ENCODE measurements at regions not wholly inside any gene's neighbourhood (a gene's known extent, or its start where the extent isn't known, plus 50 kb on each side); places are given as distances from the start of the nearest gene placed in this dataset.

DNA sequence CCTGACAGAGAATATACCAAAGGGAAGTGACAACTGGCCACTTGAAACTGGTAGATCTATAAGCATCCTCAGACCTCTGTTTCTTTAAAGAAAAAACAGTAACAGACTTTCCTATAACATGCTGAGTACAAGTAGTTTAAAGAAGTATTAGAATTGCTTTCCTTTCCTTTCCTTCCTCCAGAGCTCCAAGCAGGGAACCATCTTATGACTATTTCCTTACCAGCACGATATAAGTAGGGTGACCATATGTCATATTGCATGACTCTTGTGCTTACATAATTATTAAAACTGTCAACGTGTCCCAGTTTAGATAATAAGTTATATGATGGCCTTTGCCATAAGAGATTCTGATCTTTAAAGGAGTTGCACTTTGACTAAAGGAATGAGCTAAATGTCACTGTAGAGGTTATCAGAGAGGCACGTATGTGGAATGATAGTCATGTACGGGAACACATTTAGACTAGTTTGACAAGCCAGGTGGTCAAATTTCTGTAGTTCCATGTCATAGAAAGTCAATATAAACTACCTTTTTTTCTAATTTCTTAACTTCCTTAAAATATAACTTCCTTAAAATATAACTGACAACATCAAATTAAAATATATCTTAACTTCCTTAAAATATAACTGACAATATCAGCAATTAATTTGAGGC, 212.7 kb upstream of the CD180 start:
- no peak for ATAC-seq
- no peak for TF ChIP-seq BACH2 (CRISPR knock-in tag; IDR thresholded peaks at IDR 0.05; ENCODE audit: borderline replicate concordance)
- no peak for TF ChIP-seq ZNF565 (CRISPR knock-in tag; conservative IDR thresholded peaks at IDR 0.05; ENCODE audit: low read depth)
- TF ChIP-seq ZFP30 (CRISPR knock-in tag; IDR thresholded peaks at IDR 0.05), result no peak
- TF ChIP-seq TCF4 (CRISPR knock-in tag; IDR thresholded peaks at IDR 0.05; ENCODE audit: borderline replicate concordance), result no peak
- no peak for TF ChIP-seq GLIS3 (CRISPR knock-in tag; IDR thresholded peaks at IDR 0.05)
- TF ChIP-seq, protein P1, sequence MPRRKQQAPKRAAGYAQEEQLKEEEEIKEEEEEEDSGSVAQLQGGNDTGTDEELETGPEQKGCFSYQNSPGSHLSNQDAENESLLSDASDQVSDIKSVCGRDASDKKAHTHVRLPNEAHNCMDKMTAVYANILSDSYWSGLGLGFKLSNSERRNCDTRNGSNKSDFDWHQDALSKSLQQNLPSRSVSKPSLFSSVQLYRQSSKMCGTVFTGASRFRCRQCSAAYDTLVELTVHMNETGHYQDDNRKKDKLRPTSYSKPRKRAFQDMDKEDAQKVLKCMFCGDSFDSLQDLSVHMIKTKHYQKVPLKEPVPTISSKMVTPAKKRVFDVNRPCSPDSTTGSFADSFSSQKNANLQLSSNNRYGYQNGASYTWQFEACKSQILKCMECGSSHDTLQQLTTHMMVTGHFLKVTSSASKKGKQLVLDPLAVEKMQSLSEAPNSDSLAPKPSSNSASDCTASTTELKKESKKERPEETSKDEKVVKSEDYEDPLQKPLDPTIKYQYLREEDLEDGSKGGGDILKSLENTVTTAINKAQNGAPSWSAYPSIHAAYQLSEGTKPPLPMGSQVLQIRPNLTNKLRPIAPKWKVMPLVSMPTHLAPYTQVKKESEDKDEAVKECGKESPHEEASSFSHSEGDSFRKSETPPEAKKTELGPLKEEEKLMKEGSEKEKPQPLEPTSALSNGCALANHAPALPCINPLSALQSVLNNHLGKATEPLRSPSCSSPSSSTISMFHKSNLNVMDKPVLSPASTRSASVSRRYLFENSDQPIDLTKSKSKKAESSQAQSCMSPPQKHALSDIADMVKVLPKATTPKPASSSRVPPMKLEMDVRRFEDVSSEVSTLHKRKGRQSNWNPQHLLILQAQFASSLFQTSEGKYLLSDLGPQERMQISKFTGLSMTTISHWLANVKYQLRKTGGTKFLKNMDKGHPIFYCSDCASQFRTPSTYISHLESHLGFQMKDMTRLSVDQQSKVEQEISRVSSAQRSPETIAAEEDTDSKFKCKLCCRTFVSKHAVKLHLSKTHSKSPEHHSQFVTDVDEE (CRISPR knock-in tag; IDR thresholded peaks at IDR 0.05), result no peak
- TF ChIP-seq ARNTL (CRISPR knock-in tag; IDR thresholded peaks at IDR 0.05; ENCODE audit: borderline replicate concordance, low read depth), result no peak

DNA sequence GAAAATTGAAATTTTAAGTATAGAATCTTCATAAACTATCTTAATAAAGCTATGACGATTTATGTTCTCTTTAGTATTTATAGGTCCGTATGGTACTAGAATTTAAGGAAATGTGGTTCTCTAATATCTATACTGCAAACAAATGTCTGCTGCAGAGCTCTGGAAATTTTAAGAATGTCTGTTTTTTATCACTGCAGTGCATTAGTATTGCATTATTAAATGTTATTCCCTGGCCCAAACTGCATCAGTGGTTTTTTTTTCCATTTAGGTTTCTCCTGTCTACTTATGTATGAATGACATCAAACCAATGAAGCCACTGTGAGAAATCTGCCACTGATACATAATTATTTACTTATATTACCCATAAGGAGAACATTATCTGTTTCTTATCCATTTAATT, 211.4 kb upstream of the CD180 start:
- ATAC-seq, result no peak
- TF ChIP-seq ZC3H10 (CRISPR knock-in tag; IDR thresholded peaks at IDR 0.05) (no peak), ZNF70 (CRISPR knock-in tag; IDR thresholded peaks at IDR 0.05) (no peak), BACH2 (CRISPR knock-in tag; IDR thresholded peaks at IDR 0.05; ENCODE audit: borderline replicate concordance) (no peak), CSDC2 (CRISPR knock-in tag; IDR thresholded peaks at IDR 0.05) (no peak), ARNTL (CRISPR knock-in tag; IDR thresholded peaks at IDR 0.05; ENCODE audit: borderline replicate concordance, low read depth) (no peak), ESRRG (CRISPR knock-in tag; IDR thresholded peaks at IDR 0.05) (no peak), ISL1 (CRISPR knock-in tag; IDR thresholded peaks at IDR 0.05) (peak; percentile 46), PPARA (CRISPR knock-in tag; IDR thresholded peaks at IDR 0.05; ENCODE audit: borderline replicate concordance) (no peak), TOX (CRISPR knock-in tag; IDR thresholded peaks at IDR 0.05; ENCODE audit: borderline replicate concordance) (no peak), OSR1 (CRISPR knock-in tag; IDR thresholded peaks at IDR 0.05) (no peak), SNAI2 (CRISPR knock-in tag; IDR thresholded peaks at IDR 0.05) (no peak), RARB (CRISPR knock-in tag; IDR thresholded peaks at IDR 0.05) (no peak), ZNF565 (CRISPR knock-in tag; conservative IDR thresholded peaks at IDR 0.05; ENCODE audit: low read depth) (no peak), ZNF8 (CRISPR knock-in tag; IDR thresholded peaks at IDR 0.05) (no peak), ZFP30 (CRISPR knock-in tag; IDR thresholded peaks at IDR 0.05) (no peak), ZFP3 (CRISPR knock-in tag; IDR thresholded peaks at IDR 0.05) (no peak), TCF4 (CRISPR knock-in tag; IDR thresholded peaks at IDR 0.05; ENCODE audit: borderline replicate concordance) (peak; percentile 68; the same call in 1 of the 2 replicates), GLIS3 (CRISPR knock-in tag; IDR thresholded peaks at IDR 0.05) (no peak)
- TF ChIP-seq, protein P2, sequence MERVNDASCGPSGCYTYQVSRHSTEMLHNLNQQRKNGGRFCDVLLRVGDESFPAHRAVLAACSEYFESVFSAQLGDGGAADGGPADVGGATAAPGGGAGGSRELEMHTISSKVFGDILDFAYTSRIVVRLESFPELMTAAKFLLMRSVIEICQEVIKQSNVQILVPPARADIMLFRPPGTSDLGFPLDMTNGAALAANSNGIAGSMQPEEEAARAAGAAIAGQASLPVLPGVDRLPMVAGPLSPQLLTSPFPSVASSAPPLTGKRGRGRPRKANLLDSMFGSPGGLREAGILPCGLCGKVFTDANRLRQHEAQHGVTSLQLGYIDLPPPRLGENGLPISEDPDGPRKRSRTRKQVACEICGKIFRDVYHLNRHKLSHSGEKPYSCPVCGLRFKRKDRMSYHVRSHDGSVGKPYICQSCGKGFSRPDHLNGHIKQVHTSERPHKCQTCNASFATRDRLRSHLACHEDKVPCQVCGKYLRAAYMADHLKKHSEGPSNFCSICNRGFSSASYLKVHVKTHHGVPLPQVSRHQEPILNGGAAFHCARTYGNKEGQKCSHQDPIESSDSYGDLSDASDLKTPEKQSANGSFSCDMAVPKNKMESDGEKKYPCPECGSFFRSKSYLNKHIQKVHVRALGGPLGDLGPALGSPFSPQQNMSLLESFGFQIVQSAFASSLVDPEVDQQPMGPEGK (CRISPR knock-in tag; IDR thresholded peaks at IDR 0.05; ENCODE audit: borderline replicate concordance), result no peak
- TF ChIP-seq, protein P3, sequence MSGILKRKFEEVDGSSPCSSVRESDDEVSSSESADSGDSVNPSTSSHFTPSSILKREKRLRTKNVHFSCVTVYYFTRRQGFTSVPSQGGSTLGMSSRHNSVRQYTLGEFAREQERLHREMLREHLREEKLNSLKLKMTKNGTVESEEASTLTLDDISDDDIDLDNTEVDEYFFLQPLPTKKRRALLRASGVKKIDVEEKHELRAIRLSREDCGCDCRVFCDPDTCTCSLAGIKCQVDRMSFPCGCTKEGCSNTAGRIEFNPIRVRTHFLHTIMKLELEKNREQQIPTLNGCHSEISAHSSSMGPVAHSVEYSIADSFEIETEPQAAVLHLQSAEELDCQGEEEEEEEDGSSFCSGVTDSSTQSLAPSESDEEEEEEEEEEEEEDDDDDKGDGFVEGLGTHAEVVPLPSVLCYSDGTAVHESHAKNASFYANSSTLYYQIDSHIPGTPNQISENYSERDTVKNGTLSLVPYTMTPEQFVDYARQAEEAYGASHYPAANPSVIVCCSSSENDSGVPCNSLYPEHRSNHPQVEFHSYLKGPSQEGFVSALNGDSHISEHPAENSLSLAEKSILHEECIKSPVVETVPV (CRISPR knock-in tag; IDR thresholded peaks at IDR 0.05), result no peak
- TF ChIP-seq, protein P4, sequence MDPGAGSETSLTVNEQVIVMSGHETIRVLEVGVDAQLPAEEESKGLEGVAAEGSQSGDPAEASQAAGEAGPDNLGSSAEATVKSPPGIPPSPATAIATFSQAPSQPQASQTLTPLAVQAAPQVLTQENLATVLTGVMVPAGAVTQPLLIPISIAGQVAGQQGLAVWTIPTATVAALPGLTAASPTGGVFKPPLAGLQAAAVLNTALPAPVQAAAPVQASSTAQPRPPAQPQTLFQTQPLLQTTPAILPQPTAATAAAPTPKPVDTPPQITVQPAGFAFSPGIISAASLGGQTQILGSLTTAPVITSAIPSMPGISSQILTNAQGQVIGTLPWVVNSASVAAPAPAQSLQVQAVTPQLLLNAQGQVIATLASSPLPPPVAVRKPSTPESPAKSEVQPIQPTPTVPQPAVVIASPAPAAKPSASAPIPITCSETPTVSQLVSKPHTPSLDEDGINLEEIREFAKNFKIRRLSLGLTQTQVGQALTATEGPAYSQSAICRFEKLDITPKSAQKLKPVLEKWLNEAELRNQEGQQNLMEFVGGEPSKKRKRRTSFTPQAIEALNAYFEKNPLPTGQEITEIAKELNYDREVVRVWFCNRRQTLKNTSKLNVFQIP (CRISPR knock-in tag; IDR thresholded peaks at IDR 0.05; ENCODE audit: borderline replicate concordance, low read depth), result no peak
- TF ChIP-seq, protein P5, sequence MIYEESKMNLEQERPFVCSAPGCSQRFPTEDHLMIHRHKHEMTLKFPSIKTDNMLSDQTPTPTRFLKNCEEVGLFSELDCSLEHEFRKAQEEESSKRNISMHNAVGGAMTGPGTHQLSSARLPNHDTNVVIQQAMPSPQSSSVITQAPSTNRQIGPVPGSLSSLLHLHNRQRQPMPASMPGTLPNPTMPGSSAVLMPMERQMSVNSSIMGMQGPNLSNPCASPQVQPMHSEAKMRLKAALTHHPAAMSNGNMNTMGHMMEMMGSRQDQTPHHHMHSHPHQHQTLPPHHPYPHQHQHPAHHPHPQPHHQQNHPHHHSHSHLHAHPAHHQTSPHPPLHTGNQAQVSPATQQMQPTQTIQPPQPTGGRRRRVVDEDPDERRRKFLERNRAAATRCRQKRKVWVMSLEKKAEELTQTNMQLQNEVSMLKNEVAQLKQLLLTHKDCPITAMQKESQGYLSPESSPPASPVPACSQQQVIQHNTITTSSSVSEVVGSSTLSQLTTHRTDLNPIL (CRISPR knock-in tag; IDR thresholded peaks at IDR 0.05; ENCODE audit: low read depth), result no peak
- TF ChIP-seq, protein P1 (CRISPR knock-in tag; IDR thresholded peaks at IDR 0.05), result 0 out of 2 replicates have a peak, but pooled peaks have one; percentile 11

All from SK-N-SH treated with all-trans-retinoic acid at 6 μM for 48 hours (cell line).